ENCODE measurements at regions not wholly inside any gene's neighbourhood (a gene's known extent, or its start where the extent isn't known, plus 50 kb on each side); places are given as distances from the start of the nearest gene placed in this dataset.
"Not testable (repeated sequence)": the region's sequence is repeated elsewhere in the genome, so short reads cannot be mapped to it uniquely, and the experiment has no call there.

DNA sequence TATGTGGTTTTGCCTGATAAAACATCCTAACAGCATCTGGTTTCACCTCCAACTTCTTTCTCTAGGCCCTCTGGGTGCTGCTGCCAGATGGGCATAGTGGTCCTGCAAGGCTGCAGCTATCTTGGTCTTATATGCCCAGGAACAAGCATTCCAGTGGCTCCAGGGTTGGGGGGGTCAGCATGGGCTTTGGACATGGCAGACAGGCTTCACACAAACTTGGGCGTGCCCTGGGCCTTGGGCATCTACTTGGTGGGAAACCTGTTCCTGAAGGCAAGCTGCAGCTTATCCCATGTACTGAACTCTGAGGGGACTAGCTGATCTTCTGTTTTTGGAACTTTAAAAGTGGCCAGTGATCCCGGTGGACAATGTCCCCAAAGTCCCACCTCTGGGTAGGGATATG, 54.9 kb upstream of the ZNF678 start:
- no peak for TF ChIP-seq EZH2phosphoT487 (IDR thresholded peaks at IDR 0.05; ENCODE audit: borderline replicate concordance)
- TF ChIP-seq, protein P1, sequence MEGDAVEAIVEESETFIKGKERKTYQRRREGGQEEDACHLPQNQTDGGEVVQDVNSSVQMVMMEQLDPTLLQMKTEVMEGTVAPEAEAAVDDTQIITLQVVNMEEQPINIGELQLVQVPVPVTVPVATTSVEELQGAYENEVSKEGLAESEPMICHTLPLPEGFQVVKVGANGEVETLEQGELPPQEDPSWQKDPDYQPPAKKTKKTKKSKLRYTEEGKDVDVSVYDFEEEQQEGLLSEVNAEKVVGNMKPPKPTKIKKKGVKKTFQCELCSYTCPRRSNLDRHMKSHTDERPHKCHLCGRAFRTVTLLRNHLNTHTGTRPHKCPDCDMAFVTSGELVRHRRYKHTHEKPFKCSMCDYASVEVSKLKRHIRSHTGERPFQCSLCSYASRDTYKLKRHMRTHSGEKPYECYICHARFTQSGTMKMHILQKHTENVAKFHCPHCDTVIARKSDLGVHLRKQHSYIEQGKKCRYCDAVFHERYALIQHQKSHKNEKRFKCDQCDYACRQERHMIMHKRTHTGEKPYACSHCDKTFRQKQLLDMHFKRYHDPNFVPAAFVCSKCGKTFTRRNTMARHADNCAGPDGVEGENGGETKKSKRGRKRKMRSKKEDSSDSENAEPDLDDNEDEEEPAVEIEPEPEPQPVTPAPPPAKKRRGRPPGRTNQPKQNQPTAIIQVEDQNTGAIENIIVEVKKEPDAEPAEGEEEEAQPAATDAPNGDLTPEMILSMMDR (conservative IDR thresholded peaks at IDR 0.05; ENCODE audit: low read length): no peak
- Histone ChIP-seq H3K9me3 (ENCODE audit: insufficient read depth, low read depth, low read length) (no peaks in the 10 kb centered on the region), H3F3A (ENCODE audit: low read depth) (no peaks in the 10 kb centered on the region), H3K9me2 (replicated peaks; ENCODE audit: low read depth, low read length) (no peaks in the 10 kb centered on the region), H3K4me3 (ENCODE audit: low read length, poor library complexity, severe bottlenecking) (no peak overlapping the region), H3K79me2 (ENCODE audit: insufficient read depth, low read length) (no peaks in the 10 kb centered on the region), H3K27me3 (ENCODE audit: insufficient read depth, low read length, poor library complexity, severe bottlenecking) (no peaks in the 10 kb centered on the region), H3K36me3 (ENCODE audit: insufficient read depth, low read length) (no peaks in the 10 kb centered on the region), H3K4me2 (ENCODE audit: low read depth, low read length, poor library complexity, severe bottlenecking) (no peak overlapping the region), H2AFZ (ENCODE audit: low read length) (no peak overlapping the region), H3K4me1 (ENCODE audit: insufficient read depth, low read length, poor library complexity, severe bottlenecking) (no peaks in the 10 kb centered on the region), H3K9ac (ENCODE audit: low read depth, low read length, poor library complexity, severe bottlenecking) (no peak overlapping the region), H4K20me1 (ENCODE audit: insufficient read depth, low read length, poor library complexity, severe bottlenecking) (no peaks in the 10 kb centered on the region)

DNA sequence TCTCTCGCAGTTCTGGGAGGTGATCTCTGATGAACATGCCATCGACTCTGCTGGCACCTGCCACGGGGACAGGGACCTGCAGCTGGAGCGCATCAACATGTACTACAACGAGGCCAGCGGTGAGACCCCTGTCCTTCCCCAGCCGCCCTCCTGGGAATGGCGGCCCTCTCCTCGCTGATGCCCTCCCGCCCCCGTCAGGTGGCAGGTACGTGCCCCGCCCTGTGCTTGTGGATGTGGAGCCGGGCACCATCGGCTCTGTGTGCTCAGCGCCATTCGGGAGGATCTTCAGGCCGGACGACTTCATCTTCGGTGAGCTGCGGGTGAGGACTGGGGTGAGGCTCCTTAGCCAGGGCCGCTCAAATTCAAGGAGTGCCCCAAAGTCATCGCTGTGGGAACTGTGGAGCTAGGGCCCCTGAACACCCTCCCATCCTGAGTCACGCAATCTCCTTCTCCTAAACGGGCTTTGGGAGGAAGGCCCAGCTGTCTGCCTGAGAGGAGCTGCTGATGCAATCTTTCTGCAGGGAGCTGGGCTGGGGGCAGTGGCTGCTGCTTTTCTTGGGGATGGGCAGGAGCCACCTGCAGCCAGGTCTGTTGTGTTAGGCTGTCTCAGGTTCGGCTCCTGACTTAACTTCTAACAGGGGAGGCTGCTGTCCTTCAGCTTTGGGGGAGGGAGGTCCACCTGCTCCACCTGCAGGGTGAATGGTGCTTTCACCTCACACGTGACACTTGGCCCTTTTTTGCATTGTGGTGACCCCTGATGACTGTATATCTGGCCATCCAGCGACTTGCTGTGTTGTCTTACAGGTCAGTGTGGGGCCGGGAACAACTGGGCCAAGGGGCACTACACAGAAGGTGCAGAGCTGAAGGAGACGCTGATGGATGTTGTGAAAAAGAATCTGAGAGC, 56.6 kb upstream of the ZNF678 start:
- H3K27me3 ChIP-seq (ENCODE audit: insufficient read depth, low read length, poor library complexity, severe bottlenecking); H2AFZ ChIP-seq (ENCODE audit: low read length); H3K9ac ChIP-seq (ENCODE audit: low read depth, low read length, poor library complexity, severe bottlenecking); H3K36me3 ChIP-seq (ENCODE audit: insufficient read depth, low read length); H3K4me2 ChIP-seq (ENCODE audit: low read depth, low read length, poor library complexity, severe bottlenecking); H4K20me1 ChIP-seq (ENCODE audit: insufficient read depth, low read length, poor library complexity, severe bottlenecking); H3F3A ChIP-seq (ENCODE audit: low read depth); H3K4me1 ChIP-seq (ENCODE audit: insufficient read depth, low read length, poor library complexity, severe bottlenecking); H3K9me2 ChIP-seq (replicated peaks; ENCODE audit: low read depth, low read length); H3K9me3 ChIP-seq (ENCODE audit: insufficient read depth, low read depth, low read length); H3K79me2 ChIP-seq (ENCODE audit: insufficient read depth, low read length); H3K4me3 ChIP-seq (ENCODE audit: low read length, poor library complexity, severe bottlenecking): not testable (repeated sequence)

DNA sequence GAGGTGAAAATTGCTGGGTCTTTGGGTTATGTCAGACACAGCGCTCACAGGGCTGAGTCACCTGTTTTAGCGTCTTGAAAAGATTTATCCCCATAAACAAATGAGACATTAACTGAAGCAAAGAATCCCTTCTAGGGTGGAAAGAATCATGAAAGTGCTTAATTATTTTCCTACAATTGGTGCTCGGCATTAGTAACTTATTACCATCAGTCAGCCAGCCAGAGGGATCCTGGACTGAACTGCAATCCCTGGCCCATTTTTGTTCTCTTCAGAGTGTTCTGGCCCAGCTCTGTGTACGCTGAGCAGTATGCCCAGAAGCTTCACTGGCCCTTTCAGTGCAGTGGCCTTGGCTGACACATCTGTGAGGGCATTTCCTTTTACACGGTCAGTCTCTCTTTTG, 67.3 kb upstream of the ZNF678 start:
- H3K4me2 ChIP-seq (ENCODE audit: low read depth, low read length, poor library complexity, severe bottlenecking); H3K9me2 ChIP-seq (replicated peaks; ENCODE audit: low read depth, low read length); H3K79me2 ChIP-seq (ENCODE audit: insufficient read depth, low read length); H3K4me1 ChIP-seq (ENCODE audit: insufficient read depth, low read length, poor library complexity, severe bottlenecking); H3K9me3 ChIP-seq (ENCODE audit: insufficient read depth, low read depth, low read length); H2AFZ ChIP-seq (ENCODE audit: low read length); H3K4me3 ChIP-seq (ENCODE audit: low read length, poor library complexity, severe bottlenecking); H3K27me3 ChIP-seq (ENCODE audit: insufficient read depth, low read length, poor library complexity, severe bottlenecking); H3K9ac ChIP-seq (ENCODE audit: low read depth, low read length, poor library complexity, severe bottlenecking); H3F3A ChIP-seq (ENCODE audit: low read depth); H3K36me3 ChIP-seq (ENCODE audit: insufficient read depth, low read length); H4K20me1 ChIP-seq (ENCODE audit: insufficient read depth, low read length, poor library complexity, severe bottlenecking): not testable (repeated sequence)

DNA sequence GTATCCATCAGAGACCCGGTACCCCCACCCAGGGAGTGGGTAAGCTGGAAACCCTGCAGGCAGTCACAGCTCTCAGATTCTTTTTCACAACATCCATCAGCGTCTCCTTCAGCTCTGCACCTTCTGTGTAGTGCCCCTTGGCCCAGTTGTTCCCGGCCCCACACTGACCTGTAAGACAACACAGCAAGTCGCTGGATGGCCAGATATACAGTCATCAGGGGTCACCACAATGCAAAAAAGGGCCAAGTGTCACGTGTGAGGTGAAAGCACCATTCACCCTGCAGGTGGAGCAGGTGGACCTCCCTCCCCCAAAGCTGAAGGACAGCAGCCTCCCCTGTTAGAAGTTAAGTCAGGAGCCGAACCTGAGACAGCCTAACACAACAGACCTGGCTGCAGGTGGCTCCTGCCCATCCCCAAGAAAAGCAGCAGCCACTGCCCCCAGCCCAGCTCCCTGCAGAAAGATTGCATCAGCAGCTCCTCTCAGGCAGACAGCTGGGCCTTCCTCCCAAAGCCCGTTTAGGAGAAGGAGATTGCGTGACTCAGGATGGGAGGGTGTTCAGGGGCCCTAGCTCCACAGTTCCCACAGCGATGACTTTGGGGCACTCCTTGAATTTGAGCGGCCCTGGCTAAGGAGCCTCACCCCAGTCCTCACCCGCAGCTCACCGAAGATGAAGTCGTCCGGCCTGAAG, 69.3 kb upstream of the ZNF678 start:
- not testable (repeated sequence) for H2AFZ ChIP-seq (ENCODE audit: low read length); H3K27me3 ChIP-seq (ENCODE audit: insufficient read depth, low read length, poor library complexity, severe bottlenecking); H3K4me1 ChIP-seq (ENCODE audit: insufficient read depth, low read length, poor library complexity, severe bottlenecking); H3K36me3 ChIP-seq (ENCODE audit: insufficient read depth, low read length); H3K9me2 ChIP-seq (replicated peaks; ENCODE audit: low read depth, low read length); H3K9ac ChIP-seq (ENCODE audit: low read depth, low read length, poor library complexity, severe bottlenecking); H3K9me3 ChIP-seq (ENCODE audit: insufficient read depth, low read depth, low read length); H3K79me2 ChIP-seq (ENCODE audit: insufficient read depth, low read length); H3K4me3 ChIP-seq (ENCODE audit: low read length, poor library complexity, severe bottlenecking); H3F3A ChIP-seq (ENCODE audit: low read depth); H4K20me1 ChIP-seq (ENCODE audit: insufficient read depth, low read length, poor library complexity, severe bottlenecking); H3K4me2 ChIP-seq (ENCODE audit: low read depth, low read length, poor library complexity, severe bottlenecking)

Measured in Loucy (cell line).